ENCODE measurements at regions not wholly inside any gene's neighbourhood (a gene's known extent, or its start where the extent isn't known, plus 50 kb on each side); places are given as distances from the start of the nearest gene placed in this dataset.

DNA sequence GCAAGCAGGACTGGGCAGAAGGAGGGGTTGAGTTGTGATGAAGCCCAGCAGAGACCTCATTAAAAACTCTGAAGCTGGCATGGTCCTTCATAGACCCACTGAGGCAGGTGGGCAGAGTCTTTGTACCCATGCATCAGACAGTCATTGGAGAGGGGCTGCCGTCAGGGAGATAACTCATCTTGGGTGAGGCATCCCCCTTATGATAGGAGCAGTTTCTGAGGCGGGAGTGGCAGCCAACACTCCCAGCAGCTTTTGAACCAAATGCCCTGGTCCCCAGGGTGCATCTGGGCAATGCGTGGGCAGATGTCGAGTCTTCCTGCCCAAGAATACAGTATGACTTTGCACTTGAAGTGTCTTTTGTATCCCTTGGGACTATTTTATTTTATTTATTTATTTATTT is 68.1 kb downstream of the HTR5A start:
- H3K4me3 ChIP-seq (ENCODE audit: low read depth, low read length), result no peak overlapping the region
- DNase-seq (ENCODE audit: low read depth), result no peak
- TF ChIP-seq CTCF (conservative IDR thresholded peaks at IDR 0.05; ENCODE audit: low read depth, low read length), result no peak

- DNase-seq (ENCODE audit: low read depth), result no peak
- no peak for TF ChIP-seq CTCF (conservative IDR thresholded peaks at IDR 0.05; ENCODE audit: low read depth, low read length)
- H3K4me3 ChIP-seq (ENCODE audit: low read depth, low read length), result no peak overlapping the region
These were observed 71.4 kb downstream of the HTR5A start for GRCh38 chr7:155141562-155141961.

GRCh38 chr7:155143381-155143780 is 73.3 kb downstream of the HTR5A start:
- DNase-seq (ENCODE audit: low read depth), result no peak
- TF ChIP-seq CTCF (conservative IDR thresholded peaks at IDR 0.05; ENCODE audit: low read depth, low read length), result no peak
- no peak overlapping the region for H3K4me3 ChIP-seq (ENCODE audit: low read depth, low read length)

- H3K4me3 ChIP-seq (ENCODE audit: low read depth, low read length), result no peak overlapping the region
- no peak for DNase-seq (ENCODE audit: low read depth)
- no peak for TF ChIP-seq CTCF (conservative IDR thresholded peaks at IDR 0.05; ENCODE audit: low read depth, low read length)
These were observed 74.2 kb downstream of the HTR5A start for GRCh38 chr7:155144371-155144770.

- no peak for TF ChIP-seq CTCF (conservative IDR thresholded peaks at IDR 0.05; ENCODE audit: low read depth, low read length)
- no peak for DNase-seq (ENCODE audit: low read depth)
- H3K4me3 ChIP-seq (ENCODE audit: low read depth, low read length), result no peak overlapping the region
These were observed 75.5 kb downstream of the HTR5A start for GRCh38 chr7:155145477-155146255.

DNA sequence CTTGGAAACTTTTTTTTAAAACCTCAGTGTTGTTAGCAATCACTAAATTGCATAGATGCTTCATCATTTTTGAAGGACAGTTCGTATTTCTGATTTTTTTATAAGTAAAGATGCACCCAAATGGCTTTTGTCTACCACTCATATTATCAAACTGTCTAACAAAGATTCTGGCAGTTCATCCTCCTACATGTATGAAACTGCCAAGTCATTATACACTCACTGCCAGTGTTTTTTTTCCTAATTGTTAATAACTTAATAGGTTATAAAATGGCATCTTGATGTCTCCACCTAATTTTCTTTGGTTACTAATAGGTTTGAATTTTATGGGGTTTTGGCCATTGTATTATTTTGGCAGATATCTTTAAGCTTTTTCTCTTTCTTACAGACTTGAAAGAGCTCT is 77.0 kb downstream of the HTR5A start:
- no peak for TF ChIP-seq CTCF (conservative IDR thresholded peaks at IDR 0.05; ENCODE audit: low read depth, low read length)
- no peak for DNase-seq (ENCODE audit: low read depth)
- no peak overlapping the region for H3K4me3 ChIP-seq (ENCODE audit: low read depth, low read length)

GRCh38 chr7:155147624-155148023 is 77.5 kb downstream of the HTR5A start:
- TF ChIP-seq CTCF (conservative IDR thresholded peaks at IDR 0.05; ENCODE audit: low read depth, low read length), result no peak
- H3K4me3 ChIP-seq (ENCODE audit: low read depth, low read length), result no peak overlapping the region
- DNase-seq (ENCODE audit: low read depth), result no peak
